Activated CD8-positive, alpha-beta memory T cell treated with anti-CD3 and anti-CD28 coated beads, Interleukin-2, amount 50 U/mL, for 1 hour (primary cell): ENCODE measurements at regions not wholly inside any gene's neighbourhood (a gene's known extent, or its start where the extent isn't known, plus 50 kb on each side); places are given as distances from the start of the nearest gene placed in this dataset.
"Not testable (repeated sequence)": the region's sequence is repeated elsewhere in the genome, so short reads cannot be mapped to it uniquely, and the experiment has no call there.

Source experiments
- DNase-seq: peaks from one replicate; pipeline ENCODE4 v3.0.0-alpha.2; 2020; ENCODE audit errors: extremely low read depth

- no peak for DNase-seq
Observed at GRCh38 chr2:129490641-129491040, 488.8 kb upstream of the RAB6C start.

GRCh38 chr2:129491308-129491707 is 488.2 kb upstream of the RAB6C start:
- no peak for DNase-seq

DNA sequence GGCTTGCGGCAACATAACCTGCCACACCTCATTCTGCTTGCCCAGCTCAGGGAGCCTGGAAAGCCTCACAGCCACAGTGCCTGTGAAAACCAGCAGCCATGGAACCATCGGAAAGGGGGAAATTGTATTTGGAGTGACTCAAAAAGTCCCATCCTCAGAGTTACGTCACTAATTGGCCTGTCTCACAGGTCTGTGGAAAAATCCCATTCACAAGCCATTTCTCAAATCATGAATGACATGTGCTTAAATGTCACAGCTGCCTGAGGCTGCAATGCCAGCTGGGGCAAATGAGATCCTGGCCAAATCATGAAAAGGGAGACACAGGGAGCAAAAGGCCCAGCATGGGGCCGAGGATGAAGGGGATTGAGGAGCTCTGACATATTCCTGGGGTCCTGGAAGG is 486.9 kb upstream of the RAB6C start:
- no peak for DNase-seq

DNA sequence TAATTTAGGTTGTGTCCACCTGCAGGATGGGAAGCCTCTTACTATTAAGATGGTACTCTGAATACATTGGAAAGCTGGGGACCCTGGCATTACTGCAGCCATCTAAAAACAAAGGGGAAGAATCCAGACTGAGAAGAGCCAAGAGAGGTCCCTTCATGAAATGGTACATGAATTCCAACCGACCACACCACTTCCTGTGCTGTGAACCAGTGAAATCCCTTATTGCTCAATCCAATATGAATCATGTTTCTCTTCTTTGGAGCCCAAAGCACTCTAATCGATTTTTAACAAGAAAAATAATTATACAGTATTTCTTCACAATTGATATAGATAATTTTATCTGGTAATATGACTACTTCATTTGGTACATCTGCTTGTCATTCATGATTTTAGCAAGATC is 479.7 kb upstream of the RAB6C start:
- DNase-seq, result no peak

- DNase-seq, result no peak
Observed at GRCh38 chr2:129502781-129503180, 476.7 kb upstream of the RAB6C start.

- DNase-seq, result no peak
Observed at GRCh38 chr2:129504646-129505045, 474.8 kb upstream of the RAB6C start.

DNA sequence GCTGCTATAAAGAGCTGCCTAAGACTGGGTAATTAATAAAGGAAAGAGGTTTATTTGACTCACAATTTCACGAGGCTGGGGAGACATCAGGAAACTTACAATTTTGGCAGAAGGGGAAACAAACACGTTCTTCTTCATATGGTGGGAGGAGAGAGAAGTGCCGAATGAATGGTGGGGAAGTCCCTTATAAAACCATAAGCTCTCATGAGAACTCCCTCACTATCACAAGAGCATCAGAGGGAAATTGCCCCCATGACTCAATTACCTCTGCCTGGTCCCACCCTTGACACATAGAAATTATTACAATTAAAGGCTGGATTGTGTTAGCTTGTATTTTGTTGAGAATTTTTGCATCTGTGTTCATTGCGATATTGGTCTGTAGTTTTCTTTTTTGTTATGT is 460.5 kb upstream of the RAB6C start:
- no peak for DNase-seq

DNA sequence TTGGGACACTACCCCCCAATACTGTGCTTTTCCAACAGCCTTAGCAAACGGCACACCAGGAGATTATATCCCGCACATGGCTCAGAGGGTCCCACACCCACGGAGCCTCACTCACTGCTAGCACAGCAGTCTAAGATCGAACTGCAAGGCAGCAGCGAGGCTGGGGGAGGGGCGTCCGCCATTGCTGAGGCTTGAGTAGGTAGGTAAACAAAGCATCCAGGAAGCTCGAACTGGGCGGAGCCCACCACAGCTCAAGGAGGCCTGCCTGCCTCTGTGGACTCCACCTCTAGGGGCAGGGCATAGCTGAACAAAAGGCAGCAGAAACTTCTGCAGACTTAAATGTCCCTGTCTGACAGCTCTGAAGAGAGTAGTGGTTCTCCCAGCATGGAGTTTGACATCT is 447.3 kb upstream of the RAB6C start:
- DNase-seq, result not testable (repeated sequence)

GRCh38 chr2:129548880-129549279 is 430.6 kb upstream of the RAB6C start:
- no peak for DNase-seq

GRCh38 chr2:129550536-129550935 is 428.9 kb upstream of the RAB6C start:
- DNase-seq, result no peak

DNA sequence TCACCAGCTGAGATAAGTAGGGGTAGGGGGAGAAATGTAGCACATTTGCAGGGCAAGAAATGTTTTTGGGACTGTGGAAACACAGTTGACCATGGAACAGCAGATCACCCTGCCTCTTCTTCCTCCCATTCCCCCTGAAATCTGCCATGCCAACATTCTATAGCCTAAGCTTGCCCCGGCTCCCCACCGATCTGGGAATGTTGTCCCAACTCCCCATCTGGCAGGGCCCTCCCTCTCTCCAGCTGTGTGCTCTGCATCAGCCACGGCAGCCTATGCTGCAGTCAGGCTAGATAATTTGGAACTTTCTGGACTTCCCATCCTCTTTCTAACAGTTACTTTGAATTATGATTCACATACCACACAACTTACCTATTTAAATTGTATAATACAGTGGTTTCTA is 425.1 kb upstream of the RAB6C start:
- DNase-seq, result no peak

- DNase-seq, result no peak
Observed at GRCh38 chr2:129559101-129559500, 420.4 kb upstream of the RAB6C start.

DNA sequence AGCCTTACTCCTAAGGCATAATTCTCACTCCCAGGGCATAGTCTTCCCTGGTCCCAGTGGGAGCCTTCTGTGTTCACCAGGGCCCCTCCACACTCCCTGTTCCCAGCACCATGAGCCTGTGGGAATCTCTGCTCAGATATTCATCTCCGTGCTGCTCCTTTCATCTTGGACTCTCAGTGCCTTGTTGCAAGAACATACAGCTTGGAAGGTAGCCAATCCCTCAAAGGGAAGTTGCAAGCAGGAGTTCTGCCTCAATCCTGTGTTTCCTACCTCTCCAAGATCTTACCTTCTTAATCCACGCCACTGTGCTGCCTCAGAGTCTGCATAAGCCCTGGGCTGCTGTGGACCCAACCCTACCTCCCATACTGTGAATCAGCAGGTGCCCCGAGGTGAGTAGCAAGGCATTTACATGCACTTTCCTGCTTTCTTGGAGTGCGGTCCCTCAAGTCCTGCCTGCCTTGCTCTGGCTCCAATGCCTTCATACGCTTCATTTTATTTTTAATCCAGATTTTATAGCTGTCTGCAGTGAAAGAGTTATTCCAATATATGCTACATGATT is 413.8 kb upstream of the RAB6C start:
- DNase-seq, result no peak

DNA sequence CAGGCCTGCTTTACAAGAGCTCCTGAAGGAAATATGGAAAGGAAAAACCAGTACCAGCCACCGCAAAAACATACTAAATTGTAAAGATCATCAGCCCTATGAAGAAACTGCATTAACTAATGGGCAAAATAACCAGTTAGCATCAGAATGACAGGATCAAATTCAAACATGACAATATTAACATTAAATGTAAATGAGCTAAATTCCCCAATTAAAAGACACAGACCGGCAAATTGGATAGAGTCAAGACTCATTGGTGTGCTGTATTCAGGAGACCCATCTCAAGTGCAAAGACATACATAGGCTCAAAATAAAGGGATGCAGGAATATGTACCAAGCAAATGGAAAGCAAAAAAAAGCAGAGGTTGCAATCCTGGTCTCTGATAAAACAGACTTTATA is 408.7 kb upstream of the RAB6C start:
- not testable (repeated sequence) for DNase-seq

DNA sequence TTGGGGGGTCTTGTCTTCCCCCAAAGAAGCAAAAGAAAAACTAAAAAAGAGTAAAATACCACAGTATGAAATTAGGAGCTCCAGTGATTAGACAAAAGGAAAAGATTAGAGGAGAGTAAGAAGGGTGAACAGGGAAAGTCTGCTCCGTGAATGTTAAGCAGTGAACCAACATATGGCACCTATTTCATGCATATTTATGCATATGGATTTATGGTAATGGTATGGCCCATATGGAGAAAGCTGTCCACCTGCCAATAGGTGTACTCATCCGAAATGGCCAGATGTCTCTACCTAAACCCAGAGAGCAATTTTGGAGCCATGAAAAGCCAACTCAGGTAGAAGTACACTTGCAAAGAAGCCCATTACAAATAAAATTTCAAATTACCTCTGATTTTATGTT is 404.0 kb upstream of the RAB6C start:
- DNase-seq, result no peak

GRCh38 chr2:129575880-129576279 is 403.6 kb upstream of the RAB6C start:
- DNase-seq, result no peak

DNA sequence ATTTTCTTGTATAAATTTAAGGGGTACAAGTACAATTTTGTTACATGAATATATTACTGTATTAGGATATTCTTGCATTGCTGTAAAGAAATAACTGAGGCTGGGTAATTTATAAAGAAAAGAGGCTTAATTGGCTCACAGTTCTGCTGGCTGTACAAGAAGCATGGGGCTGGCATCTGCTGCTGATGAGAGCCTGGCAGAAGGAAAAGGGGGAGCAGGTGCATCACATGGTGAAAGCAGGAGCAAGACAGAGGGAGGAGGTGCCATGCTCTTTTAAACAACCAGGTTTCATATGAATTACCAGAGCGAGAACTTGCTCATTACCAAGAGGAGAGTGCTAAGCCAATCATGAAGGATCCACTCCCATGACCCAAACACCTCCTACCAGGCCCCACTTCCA is 399.5 kb upstream of the RAB6C start:
- DNase-seq, result no peak

DNA sequence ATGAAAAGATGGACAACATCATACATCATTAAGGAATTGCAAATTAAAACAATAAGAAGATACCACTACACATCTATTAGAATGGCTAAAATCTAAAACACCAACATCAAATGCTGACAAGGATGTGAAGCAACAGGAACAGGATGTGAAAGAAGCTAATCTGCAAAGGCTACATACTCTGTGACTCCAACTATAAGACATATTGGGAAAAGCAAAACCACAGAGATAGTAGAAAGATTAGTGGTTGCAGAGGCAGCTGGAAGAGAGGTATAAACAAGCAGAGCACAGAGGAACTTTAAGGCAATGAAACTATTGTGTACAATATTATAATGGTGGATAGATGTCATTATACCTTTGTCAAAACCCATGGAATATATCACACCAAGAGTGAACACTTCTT is 393.7 kb upstream of the RAB6C start:
- DNase-seq, result no peak

DNA sequence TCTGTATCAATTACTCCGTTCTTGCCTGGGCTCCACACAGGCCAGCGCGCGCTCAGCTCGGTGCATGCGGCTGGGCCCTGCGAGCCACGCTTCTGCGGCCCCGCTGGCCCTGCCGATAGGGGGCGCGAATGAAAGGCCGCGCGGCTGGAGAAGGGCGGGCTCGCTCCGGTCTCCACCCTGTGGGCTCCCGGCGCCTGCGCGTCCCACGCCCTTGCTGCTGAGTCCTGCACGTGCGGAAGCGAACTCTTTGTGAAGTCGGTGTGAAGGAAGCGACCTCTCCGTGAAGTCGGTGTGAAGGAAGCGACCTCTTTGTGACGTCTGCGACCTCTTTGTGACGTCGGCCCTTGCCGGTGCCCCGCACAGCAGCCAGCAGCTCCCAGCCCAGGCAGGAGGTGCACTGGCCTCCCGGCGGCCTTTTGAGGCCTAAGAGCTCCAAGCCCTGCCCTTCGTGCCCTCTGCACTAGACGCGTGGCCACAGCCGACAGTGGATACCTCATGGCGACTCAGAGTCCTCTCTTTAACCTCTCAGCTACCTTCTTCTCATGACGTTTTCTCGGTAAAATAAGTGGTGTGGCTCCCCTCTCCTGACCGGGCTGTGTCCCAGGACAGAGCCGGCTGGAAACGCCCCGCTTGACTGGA is 391.9 kb upstream of the RAB6C start:
- DNase-seq, result no peak

DNA sequence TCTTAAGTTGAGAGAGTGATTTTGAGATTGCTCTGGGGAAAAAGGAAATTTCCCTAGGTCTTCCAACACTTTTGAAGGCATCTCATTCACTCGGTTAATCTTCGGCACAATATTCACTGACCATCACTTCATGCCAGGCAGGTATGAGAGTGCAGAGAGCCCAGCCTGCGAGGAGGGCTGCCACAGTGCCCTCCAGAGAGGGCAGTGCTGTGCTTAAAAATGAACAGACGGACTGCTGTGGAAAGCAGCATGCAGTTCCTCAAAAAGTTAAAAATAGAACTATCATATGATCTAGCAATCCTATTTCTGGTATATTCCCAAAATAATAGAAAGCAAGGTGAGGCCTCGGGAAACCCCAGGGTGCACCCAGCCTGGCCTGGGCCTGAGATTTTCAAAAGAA is 374.9 kb upstream of the RAB6C start:
- DNase-seq, result no peak

DNA sequence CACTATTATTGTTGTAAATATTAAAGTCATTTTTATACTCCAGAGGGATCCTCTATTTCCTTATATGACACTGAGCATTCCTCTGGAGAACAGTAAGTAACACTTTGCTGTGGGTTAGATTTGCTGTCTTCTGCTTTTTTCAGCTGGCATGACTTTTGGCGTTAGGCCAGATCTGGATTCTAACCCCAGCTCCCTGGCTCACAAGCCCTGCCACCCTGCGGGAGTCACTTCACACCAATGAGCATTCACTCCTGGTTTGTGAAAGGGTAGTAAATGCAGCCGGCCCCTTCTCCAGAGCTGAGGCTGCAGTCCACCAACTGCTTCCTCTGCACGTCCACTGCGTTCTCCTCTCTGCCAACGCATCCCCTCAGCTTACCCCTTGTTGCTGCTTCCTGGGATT is 373.8 kb upstream of the RAB6C start:
- no peak for DNase-seq

GRCh38 chr2:129606496-129607270 is 372.8 kb upstream of the RAB6C start:
- DNase-seq, result no peak

DNA sequence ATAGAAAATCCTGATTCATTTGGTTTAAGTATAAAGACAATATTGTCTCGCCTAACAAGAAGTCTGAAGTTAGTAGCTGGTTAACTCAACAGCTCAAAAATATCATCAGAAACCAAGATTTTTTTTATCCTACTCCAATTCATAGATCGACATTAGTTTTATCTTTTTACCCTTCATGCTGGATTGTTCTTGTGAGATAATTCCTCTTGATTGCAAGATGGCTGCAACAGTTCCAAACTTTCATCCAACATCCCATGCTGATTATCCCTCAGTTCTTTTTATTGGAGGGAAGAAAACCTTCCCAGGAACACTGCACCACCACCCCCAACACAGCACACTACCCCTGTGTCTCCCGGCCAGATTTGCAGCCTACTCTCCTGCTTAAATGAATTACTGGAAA is 370.2 kb upstream of the RAB6C start:
- DNase-seq, result no peak
